HG02759 (cell line): ENCODE measurements at regions not wholly inside any gene's neighbourhood (a gene's known extent, or its start where the extent isn't known, plus 50 kb on each side); places are given as distances from the start of the nearest gene placed in this dataset.

Source experiments
- ATAC-seq: cut with Tn5 transposase; IDR thresholded peaks from one replicate; pipeline ENCODE4 v1.9.1; 2021; ENCODE audit warnings: mild to moderate bottlenecking, moderate library complexity; ENCODE audit not compliant: unreplicated experiment

- no peak for ATAC-seq
Measured at GRCh38 chr6:15044948-15045347, 200.9 kb upstream of the JARID2 start.

DNA sequence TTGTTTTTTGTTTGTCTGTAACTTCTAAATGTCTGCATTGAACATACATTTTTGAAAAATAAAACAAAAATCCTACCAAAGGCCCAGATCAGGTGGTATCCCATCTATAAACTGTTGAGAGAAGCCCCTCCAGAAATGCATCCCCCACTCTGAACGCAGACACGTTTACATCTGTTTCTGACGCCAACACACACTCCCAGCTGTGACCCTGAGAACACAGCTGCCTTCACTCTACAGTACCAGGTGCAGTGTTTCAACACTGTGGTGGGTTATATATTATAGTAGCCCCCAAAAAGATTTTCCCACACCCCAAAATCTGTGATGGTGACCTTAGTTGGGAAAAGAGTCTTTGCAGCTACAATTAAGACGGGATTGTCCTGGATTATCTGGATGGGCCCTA, 199.1 kb upstream of the JARID2 start:
- no peak for ATAC-seq

DNA sequence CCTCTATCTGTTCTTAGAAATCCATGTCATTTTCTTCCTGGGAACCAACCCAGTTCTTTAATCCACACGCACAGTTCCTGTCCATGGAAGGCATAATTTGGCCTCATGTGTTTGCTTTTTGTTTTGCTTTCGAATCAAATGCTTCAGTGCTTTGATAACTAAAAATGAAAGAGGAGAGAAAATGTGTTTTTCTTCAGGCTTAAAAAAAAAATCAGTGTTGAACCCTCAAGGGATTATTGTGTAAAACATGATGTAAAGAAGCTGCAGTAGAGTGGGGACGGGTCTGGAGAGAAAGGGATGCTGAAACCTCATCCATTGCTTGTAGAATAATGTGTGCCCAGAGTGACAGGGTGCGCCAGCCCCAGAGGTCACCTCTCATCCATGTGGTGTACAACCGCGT, 197.5 kb upstream of the JARID2 start:
- ATAC-seq, result no peak

- ATAC-seq, result no peak
Measured at GRCh38 chr6:15058200-15059061, 187.4 kb upstream of the JARID2 start.

- no peak for ATAC-seq
Measured at GRCh38 chr6:15061180-15061641, 184.7 kb upstream of the JARID2 start.

DNA sequence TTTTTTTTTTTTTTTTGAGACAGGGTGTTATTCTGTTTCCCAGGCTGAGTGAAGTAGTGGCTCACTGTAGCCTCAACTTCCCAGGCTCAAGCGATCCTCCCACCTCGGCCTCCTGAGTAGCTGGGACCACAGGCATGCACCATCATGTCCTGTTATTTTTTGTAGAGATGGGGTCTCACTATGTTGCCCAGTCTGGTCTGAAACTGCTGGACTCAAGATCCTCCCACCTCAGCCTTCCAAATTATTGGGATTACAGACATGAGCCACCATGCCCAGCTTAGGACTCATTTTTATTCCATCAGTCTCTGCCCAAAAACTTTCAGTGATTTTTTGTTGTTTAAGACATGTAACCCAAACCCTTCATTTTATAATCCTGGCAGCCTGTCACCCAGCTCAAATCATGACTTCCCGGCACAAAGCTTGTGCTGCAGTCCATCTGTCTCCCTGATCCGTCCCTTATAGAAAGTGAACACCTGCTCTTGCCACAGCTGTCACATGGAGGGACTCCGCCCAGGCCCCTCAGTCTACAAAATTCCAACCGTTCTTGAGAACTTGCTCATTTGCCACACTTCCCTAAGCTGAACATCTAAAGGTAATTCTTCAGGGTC, 183.9 kb upstream of the JARID2 start:
- no peak for ATAC-seq

- no peak for ATAC-seq
Measured at GRCh38 chr6:15062516-15063252, 183.2 kb upstream of the JARID2 start.

GRCh38 chr6:15063253-15063853, 182.5 kb upstream of the JARID2 start:
- no peak for ATAC-seq

- no peak for ATAC-seq
Measured at GRCh38 chr6:15065261-15065989, 180.4 kb upstream of the JARID2 start.

DNA sequence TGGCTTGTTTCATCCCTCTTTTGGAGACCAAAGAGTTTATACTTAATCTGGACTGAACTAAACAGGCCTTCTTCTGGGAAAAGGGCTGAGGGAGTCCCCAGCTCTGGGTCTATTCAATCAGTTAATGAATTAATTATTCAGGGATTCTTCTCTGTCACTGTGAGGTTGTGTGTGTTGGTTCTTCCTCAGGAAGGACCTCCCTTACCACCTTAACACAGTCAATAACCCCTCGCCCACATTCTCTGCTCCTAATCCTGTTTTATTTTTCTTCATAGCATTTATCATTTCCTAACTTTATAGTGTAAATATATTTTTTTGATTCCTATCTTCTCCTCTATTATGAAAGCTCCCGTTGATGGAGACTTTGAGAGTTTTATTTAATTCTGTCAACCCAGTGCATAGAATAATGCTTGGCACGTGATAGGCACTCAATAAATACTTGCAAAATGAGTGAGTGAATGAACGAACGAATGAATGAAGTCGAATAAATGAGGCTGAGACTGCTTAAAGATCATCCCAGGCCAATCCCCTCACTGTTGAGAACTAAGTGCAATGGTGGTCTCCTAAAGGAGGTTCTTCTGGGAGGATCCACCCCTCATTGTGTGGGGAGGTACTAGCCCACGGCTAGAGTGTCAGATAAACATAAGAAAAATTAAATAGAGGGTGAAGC, 179.6 kb upstream of the JARID2 start:
- no peak for ATAC-seq

DNA sequence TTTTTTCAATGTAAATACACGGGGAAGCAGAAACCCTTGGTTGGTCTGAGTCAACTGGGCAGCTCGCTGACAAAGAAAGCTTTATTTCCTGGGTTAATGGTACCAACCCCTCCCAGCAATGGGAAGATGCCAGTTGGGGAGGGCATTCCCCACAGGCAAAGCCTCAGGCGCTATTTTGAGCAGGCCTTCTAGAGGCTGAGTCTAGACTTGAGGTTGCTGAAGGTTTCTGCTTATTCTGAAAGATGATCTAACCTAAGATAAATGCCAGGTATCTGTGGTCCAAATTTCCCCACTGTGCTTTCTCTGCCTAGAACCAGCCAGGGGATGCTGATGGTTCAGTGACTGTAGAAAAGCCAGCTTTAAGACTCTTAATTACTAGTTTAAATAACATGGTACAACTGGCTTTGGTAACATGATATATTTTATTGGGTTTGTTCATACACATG, 172.5 kb upstream of the JARID2 start:
- no peak for ATAC-seq

- ATAC-seq, result no peak
Measured at GRCh38 chr6:15073883-15074465, 171.9 kb upstream of the JARID2 start.

DNA sequence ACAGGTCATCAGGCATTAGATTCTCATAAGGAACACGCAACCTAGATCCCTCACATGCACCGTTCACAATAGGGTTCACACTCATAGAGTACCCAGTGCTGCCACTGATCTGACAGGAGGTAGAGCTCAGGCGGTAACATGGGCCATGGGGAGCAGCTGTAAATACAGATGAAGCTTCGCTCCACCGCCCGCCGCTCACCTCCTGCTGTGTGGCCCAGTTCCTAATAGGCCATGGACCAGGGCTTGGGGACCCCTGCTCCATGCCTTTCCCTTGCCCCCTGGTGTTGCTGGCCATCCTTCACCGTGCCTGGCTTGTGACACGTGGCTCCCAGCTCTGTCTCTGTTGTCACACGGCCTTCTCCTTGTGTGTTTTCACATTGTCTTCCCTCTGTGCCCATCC, 171.1 kb upstream of the JARID2 start:
- no peak for ATAC-seq

DNA sequence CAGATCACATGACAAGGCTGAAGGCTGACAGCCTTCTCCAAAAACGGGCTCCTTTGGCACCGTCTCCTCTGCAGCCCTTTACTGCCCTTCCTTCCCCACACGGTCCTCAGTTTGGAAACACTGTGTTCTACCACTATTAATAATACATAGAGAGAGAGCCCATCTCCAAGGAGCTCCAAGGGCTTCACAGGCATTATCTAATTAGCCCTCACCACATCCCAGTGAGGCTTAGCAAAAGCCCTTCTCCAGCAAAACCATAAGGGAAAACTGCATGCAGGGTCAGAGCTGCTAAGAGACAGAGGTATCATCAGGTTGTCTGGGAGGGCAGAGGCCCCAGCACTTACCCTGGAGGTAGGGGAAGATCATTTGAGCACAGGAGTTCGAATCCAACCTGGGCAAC, 169.3 kb upstream of the JARID2 start:
- ATAC-seq, result no peak

DNA sequence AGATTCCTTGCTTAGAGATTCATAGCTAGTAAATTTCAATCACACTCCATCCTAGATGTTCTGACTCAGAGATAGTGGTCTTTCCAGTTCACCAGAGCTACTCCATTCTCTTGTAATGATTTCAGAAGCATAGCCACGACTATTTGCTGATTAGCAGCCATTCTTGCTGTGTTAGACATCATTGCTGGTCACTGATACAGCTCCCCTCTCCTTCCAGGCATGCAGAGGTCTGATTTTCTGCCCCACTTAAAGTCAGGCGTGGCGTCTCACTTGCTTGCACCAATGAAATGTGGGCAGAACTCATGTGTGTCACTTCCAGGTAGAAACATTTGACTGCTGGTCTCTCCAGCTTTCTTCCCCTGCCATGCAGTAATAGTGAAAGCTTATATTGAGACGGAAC, 168.9 kb upstream of the JARID2 start:
- no peak for ATAC-seq

- no peak for ATAC-seq
Measured at GRCh38 chr6:15077961-15078360, 167.9 kb upstream of the JARID2 start.

DNA sequence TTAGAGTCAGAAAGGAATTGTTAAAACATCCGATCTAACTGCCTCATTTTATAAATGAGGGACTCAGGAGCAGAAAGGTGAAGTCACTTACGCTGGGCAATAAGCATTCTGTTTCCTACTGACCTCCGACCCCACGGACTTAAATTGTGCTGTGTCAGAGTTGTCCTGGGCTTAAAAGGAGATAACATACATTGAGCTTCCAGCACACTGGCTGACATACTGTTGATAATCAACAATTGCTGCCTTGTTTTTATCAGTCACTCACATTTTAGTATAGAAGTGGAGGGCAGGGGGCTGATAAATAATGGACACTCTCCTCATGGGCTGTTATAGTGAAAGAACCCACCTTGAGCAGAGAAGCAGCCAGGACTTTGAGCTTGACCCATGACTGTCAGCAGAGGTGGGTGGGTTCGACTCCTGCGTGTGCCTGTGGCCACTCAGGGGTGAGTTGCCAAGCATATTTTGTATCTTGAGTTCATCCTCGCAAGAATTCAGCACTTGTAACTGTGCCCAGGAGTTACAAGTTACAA, 166.5 kb upstream of the JARID2 start:
- no peak for ATAC-seq

GRCh38 chr6:15080895-15081294, 165.0 kb upstream of the JARID2 start:
- ATAC-seq, result no peak

DNA sequence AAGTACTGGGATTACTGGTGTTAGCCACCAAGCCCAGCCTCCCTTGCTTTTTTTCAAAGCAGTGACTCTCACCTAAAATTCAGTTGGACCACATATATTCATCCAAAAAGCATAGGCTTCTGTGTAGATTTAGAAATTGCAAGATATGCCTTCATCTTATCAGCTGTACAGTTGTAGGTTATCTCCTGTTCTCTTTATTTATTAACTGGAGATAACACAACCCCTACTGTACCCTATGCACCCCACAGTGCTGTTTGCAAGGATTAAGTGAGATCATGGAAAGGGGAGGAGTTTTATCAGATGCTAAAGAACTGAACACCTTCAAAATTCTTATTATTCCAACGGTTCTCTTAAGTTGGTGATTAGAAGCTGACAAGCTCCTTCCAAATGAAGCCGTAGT, 164.4 kb upstream of the JARID2 start:
- no peak for ATAC-seq
